HepG2 (cell line): ENCODE measurements at regions not wholly inside any gene's neighbourhood (a gene's known extent, or its start where the extent isn't known, plus 50 kb on each side); places are given as distances from the start of the nearest gene placed in this dataset.
A peak's percentile ranks its signal among the peaks of the same experiment; 100 is the strongest.

Experiments
- ATAC-seq: fragments of 200-7000 bp; cut with Tn5 transposase; 3 replicates; pipeline ENCODE4 v1.9.1; 2020; ENCODE audit warnings: mild to moderate bottlenecking, moderate library complexity
- BruUV-seq: library from RNA; stranded (reverse); fragments of 400-500 nt; replicated peaks from 2 replicates; lab custom pipeline; 2021; lab: Mats Ljungman, UMichigan
- CTCF ChIA-PET: fragments of 300-600 bp; formaldehyde crosslinking; extraction: SDS; loops from one replicate; lab custom pipeline; 2021; ENCODE audit warnings: low total read pairs, inconsistent platforms, low intra/inter-chr PET ratio; lab: Yijun Ruan, JAX
- POLR2A ChIA-PET: fragments of 350-600 bp; sonication (Branson Sonifier 250); formaldehyde crosslinking; loops from one replicate; lab custom pipeline; 2020; ENCODE audit warnings: antibody characterized with exemption, inconsistent platforms; lab: Yijun Ruan, JAX
- DNase-seq: peaks from one replicate; pipeline ENCODE4 v3.0.0-alpha.2; 2015; ENCODE audit warnings: low spot score
- FAIRE-seq: peaks from 3 replicates; lab custom pipeline; 2011; peaks lifted over from hg19 to GRCh38; lab: Jason Lieb, UNC
- H2AFZ ChIP-seq: one replicate; pipeline ENCODE4 v1.6.1; 2011; ENCODE audit warnings: low read length, inconsistent platforms
- H3K27ac ChIP-seq: fragments of 300-600 bp; 3 replicates; pipeline ENCODE4 v1.8.0; 2011; ENCODE audit warnings: mixed run types, mild to moderate bottlenecking, mixed read lengths, low read length, inconsistent platforms; ENCODE audit not compliant: insufficient read depth; ENCODE audit errors: extremely low read length
- H3K27me3 ChIP-seq, 2 experiments: fragments of 200-600 bp in 1 of 2; 2 replicates in 1 of 2; 3 replicates in 1 of 2; pipeline versions ENCODE4 v1.6.0 to v1.8.0; 2011; ENCODE audit warnings: low read length in 2 of 2, mild to moderate bottlenecking in 2 of 2, moderate library complexity in 2 of 2, inconsistent platforms in 1 of 2; ENCODE audit not compliant: insufficient read depth in 2 of 2, control insufficient read depth in 1 of 2
- H3K36me3 ChIP-seq, 2 experiments: fragments of 200-600 bp in 1 of 2; replicated peaks in 1 of 2; 2 replicates in 1 of 2; 3 replicates in 1 of 2; pipeline versions ENCODE4 v1.5.1 to v1.8.0; 2011; ENCODE audit warnings: low read length in 2 of 2, inconsistent platforms in 1 of 2; ENCODE audit not compliant: insufficient read depth in 2 of 2, control insufficient read depth in 1 of 2
- H3K4me1 ChIP-seq: 2 replicates; pipeline ENCODE4 v1.5.1; 2012; ENCODE audit warnings: low read length, inconsistent platforms; ENCODE audit not compliant: insufficient read depth
- H3K4me2 ChIP-seq: 2 replicates; pipeline ENCODE4 v1.6.0; 2011; ENCODE audit warnings: low read depth, low read length, inconsistent platforms
- H3K4me3 ChIP-seq, 3 experiments: fragments of 200-600 bp in 1 of 3; sonication (generic), shearing (Covaris generic) in 1 of 3; replicated peaks in 1 of 3; 2 replicates each; pipeline ENCODE4 v1.5.1; 2011 to 2016; ENCODE audit warnings: low read length in 3 of 3, inconsistent platforms in 2 of 3, low read depth in 2 of 3, mild to moderate bottlenecking in 2 of 3, control low read depth in 1 of 3, mixed read lengths in 1 of 3; ENCODE audit not compliant: insufficient read depth in 1 of 3
- H3K79me2 ChIP-seq: one replicate; pipeline ENCODE4 v1.6.1; 2011; ENCODE audit warnings: low read length, inconsistent platforms; ENCODE audit not compliant: insufficient read depth
- H3K9ac ChIP-seq: 2 replicates; pipeline ENCODE4 v1.6.0; 2011; ENCODE audit warnings: mild to moderate bottlenecking, low read depth, low read length, inconsistent platforms; ENCODE audit not compliant: insufficient read depth
- H3K9me3 ChIP-seq: 2 replicates; pipeline ENCODE4 v1.5.1; 2012; ENCODE audit warnings: mild to moderate bottlenecking, low read length
- H4K20me1 ChIP-seq: 2 replicates; pipeline ENCODE4 v1.6.0; 2011; ENCODE audit warnings: inconsistent platforms, mild to moderate bottlenecking, low read length, moderate library complexity; ENCODE audit not compliant: insufficient read depth
- ATAD3A ChIP-seq: sonication (generic); formaldehyde crosslinking; IDR thresholded peaks from 2 replicates; pipeline ENCODE4 v1.4.0; 2020; ENCODE audit warnings: missing genetic modification reagents
- ATF7 ChIP-seq, 2 experiments: fragments of 450-650 bp in 1 of 2; sonication (generic) in 1 of 2; formaldehyde crosslinking in 1 of 2; IDR thresholded peaks; 2 replicates each; pipeline versions ENCODE4 v1.4.0 to v1.6.1; 2016 to 2020; ENCODE audit warnings: antibody characterized with exemption in 1 of 2, mild to moderate bottlenecking in 1 of 2, missing genetic modification reagents in 1 of 2
- ATM ChIP-seq: fragments of 450-650 bp; IDR thresholded peaks from 2 replicates; pipeline ENCODE4 v1.7.1; 2017; ENCODE audit warnings: mild to moderate bottlenecking, borderline replicate concordance
- IKZF1 ChIP-seq: fragments of 450-650 bp; IDR thresholded peaks from 2 replicates; pipeline ENCODE4 v1.7.1; 2016
- MBNL3 ChIP-seq: fragments of 250-450 bp; sonication (Bioruptor Pico); conservative IDR thresholded peaks from 2 replicates; pipeline ENCODE4 v1.8.0; 2022; ENCODE audit warnings: mild to moderate bottlenecking, inconsistent platforms
- NCOA5 ChIP-seq: sonication (generic); formaldehyde crosslinking; IDR thresholded peaks from 2 replicates; pipeline ENCODE4 v1.4.0; 2020; ENCODE audit warnings: missing genetic modification reagents
- NFATC3 ChIP-seq: sonication (generic); formaldehyde crosslinking; IDR thresholded peaks from 2 replicates; pipeline ENCODE4 v1.5.1; 2020; ENCODE audit warnings: mild to moderate bottlenecking, missing genetic modification reagents
- SIN3A ChIP-seq: IDR thresholded peaks from 2 replicates; pipeline ENCODE4 v1.6.1; 2011; ENCODE audit warnings: low read depth, mild to moderate bottlenecking, control low read depth, low read length, borderline replicate concordance
- SMARCE1 ChIP-seq: fragments of 450-650 bp; IDR thresholded peaks from 2 replicates; pipeline ENCODE4 v1.6.1; 2017; ENCODE audit warnings: borderline replicate concordance
- SNRNP70 ChIP-seq: fragments of 200-400 bp; formaldehyde crosslinking; IDR thresholded peaks from 2 replicates; pipeline ENCODE4 v1.6.1; 2017; ENCODE audit warnings: mild to moderate bottlenecking, low read depth, low read length, moderate library complexity
- TARDBP ChIP-seq: sonication (generic); formaldehyde crosslinking; IDR thresholded peaks from 2 replicates; pipeline ENCODE4 v1.8.0; 2022; ENCODE audit warnings: mild to moderate bottlenecking, missing genetic modification reagents
- TOE1 ChIP-seq: sonication (generic); formaldehyde crosslinking; IDR thresholded peaks from 2 replicates; pipeline ENCODE4 v1.4.0; 2020; ENCODE audit warnings: mild to moderate bottlenecking, missing genetic modification reagents
- TOPORS ChIP-seq: sonication (generic); formaldehyde crosslinking; IDR thresholded peaks from 2 replicates; pipeline ENCODE4 v1.8.0; 2023; ENCODE audit warnings: mild to moderate bottlenecking, missing genetic modification reagents
- ZNF775 ChIP-seq: sonication (generic); formaldehyde crosslinking; IDR thresholded peaks from 2 replicates; pipeline ENCODE4 v1.4.0; 2020; ENCODE audit warnings: missing genetic modification reagents, mild to moderate bottlenecking, moderate library complexity, borderline replicate concordance
- WGBS: methylation state at CpG from one replicate; pipeline ENCODE4 v1.1.6; 2017; ENCODE audit warnings: low lambda C conversion rate; 5-methylcytosine and 5-hydroxymethylcytosine counted together
- in situ Hi-C: cut with HindIII; loops from 2 replicates; pipeline ENCODE4 v1.10.0; 2017; ENCODE audit warnings: low pct_unique_long_range_greater_than_20kb; ENCODE audit not compliant: extremely low pct_ligation_motif_present
- intact Hi-C: fragments of 100-400 bp; cut with micrococcal nuclease; formaldehyde crosslinking; loops from one replicate; pipeline ENCODE4 v1.10.0; 2022; ENCODE audit not compliant: unreplicated experiment
- TF ChIP-seq, protein P1 (sequence below): sonication (generic); formaldehyde crosslinking; IDR thresholded peaks from 2 replicates; pipeline ENCODE4 v1.5.0; 2020; ENCODE audit warnings: missing genetic modification reagents
- TF ChIP-seq, protein P2 (sequence below): sonication (generic); formaldehyde crosslinking; conservative IDR thresholded peaks from 2 replicates; pipeline ENCODE4 v1.5.0; 2020; ENCODE audit warnings: missing genetic modification reagents
- TF ChIP-seq, protein P3 (sequence below): sonication (generic); formaldehyde crosslinking; IDR thresholded peaks from 2 replicates; pipeline ENCODE4 v1.4.0; 2020; ENCODE audit warnings: mild to moderate bottlenecking, missing genetic modification reagents

DNA sequence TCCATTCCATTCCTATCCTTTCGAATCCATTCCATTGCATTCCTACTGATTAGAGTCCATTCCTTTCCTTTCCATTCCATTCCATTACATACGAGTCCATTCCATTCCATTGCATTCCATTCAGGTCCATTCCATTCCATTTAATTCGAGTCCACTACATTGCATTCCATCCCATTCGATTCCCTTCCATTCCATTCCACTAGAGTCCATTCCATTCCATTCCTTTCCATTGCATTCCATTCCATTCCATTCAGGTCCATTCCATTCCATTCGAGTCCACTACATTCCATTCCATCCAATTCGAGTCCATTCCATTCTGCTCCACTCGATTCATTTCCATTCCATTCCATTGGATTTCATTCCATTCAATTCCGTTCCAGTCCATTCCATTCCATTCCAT is 1133.6 kb downstream of the RPIA start:
- no peak overlapping the region for H3K4me2 ChIP-seq
- no peak overlapping the region for H3K27ac ChIP-seq
- no peaks in the 10 kb centered on the region for H3K9me3 ChIP-seq
- no peak for ATAC-seq
- no peak overlapping the region for H3K4me3 ChIP-seq
- no peaks in the 10 kb centered on the region for H3K36me3 ChIP-seq
- no peaks in the 10 kb centered on the region for H3K27me3 ChIP-seq
- ChIA-PET POLR2A (no interaction called here), CTCF (no interaction called here)
- WGBS, result 3% methylated on average over 8 of the region's 8 CpGs
- H3K9ac ChIP-seq, result no peak overlapping the region
- BruUV-seq, result no TSS peak
- H2AFZ ChIP-seq, result no peak overlapping the region
- in situ Hi-C loops, result no loop called here
- FAIRE-seq, result no peak
- no peaks in the 10 kb centered on the region for H3K4me1 ChIP-seq
- no peaks in the 10 kb centered on the region for H3K79me2 ChIP-seq
- H4K20me1 ChIP-seq, result no peaks in the 10 kb centered on the region
- intact Hi-C loops, result no loop called here
- no peak for DNase-seq
- no peak for TF ChIP-seq ATAD3A (CRISPR knock-in tag)
- TF ChIP-seq MBNL3, result no peak
- TF ChIP-seq IKZF1, result peak; percentile 41; the same call in 1 of the 2 replicates
- TF ChIP-seq TOPORS (CRISPR knock-in tag), result no peak
- TF ChIP-seq SMARCE1, result no peak
- TF ChIP-seq SIN3A, result no peak
- TF ChIP-seq, protein P1, sequence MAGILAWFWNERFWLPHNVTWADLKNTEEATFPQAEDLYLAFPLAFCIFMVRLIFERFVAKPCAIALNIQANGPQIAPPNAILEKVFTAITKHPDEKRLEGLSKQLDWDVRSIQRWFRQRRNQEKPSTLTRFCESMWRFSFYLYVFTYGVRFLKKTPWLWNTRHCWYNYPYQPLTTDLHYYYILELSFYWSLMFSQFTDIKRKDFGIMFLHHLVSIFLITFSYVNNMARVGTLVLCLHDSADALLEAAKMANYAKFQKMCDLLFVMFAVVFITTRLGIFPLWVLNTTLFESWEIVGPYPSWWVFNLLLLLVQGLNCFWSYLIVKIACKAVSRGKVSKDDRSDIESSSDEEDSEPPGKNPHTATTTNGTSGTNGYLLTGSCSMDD (CRISPR knock-in tag), result no peak
- no peak for TF ChIP-seq SNRNP70
- no peak for TF ChIP-seq ATM
- peak; percentile 1; the same call in 1 of the 2 replicates for TF ChIP-seq ATF7 (IDR thresholded peaks at IDR 0.05)
- TF ChIP-seq ATF7 (CRISPR knock-in tag; IDR thresholded peaks at IDR 0.05), result no peak
- no peak for TF ChIP-seq NFATC3
- no peak for TF ChIP-seq NCOA5 (CRISPR knock-in tag)
- TF ChIP-seq, protein P2, sequence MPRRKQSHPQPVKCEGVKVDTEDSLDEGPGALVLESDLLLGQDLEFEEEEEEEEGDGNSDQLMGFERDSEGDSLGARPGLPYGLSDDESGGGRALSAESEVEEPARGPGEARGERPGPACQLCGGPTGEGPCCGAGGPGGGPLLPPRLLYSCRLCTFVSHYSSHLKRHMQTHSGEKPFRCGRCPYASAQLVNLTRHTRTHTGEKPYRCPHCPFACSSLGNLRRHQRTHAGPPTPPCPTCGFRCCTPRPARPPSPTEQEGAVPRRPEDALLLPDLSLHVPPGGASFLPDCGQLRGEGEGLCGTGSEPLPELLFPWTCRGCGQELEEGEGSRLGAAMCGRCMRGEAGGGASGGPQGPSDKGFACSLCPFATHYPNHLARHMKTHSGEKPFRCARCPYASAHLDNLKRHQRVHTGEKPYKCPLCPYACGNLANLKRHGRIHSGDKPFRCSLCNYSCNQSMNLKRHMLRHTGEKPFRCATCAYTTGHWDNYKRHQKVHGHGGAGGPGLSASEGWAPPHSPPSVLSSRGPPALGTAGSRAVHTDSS, result no peak
- no peak for TF ChIP-seq TOE1
- TF ChIP-seq TARDBP (CRISPR knock-in tag), result no peak
- TF ChIP-seq, protein P3, sequence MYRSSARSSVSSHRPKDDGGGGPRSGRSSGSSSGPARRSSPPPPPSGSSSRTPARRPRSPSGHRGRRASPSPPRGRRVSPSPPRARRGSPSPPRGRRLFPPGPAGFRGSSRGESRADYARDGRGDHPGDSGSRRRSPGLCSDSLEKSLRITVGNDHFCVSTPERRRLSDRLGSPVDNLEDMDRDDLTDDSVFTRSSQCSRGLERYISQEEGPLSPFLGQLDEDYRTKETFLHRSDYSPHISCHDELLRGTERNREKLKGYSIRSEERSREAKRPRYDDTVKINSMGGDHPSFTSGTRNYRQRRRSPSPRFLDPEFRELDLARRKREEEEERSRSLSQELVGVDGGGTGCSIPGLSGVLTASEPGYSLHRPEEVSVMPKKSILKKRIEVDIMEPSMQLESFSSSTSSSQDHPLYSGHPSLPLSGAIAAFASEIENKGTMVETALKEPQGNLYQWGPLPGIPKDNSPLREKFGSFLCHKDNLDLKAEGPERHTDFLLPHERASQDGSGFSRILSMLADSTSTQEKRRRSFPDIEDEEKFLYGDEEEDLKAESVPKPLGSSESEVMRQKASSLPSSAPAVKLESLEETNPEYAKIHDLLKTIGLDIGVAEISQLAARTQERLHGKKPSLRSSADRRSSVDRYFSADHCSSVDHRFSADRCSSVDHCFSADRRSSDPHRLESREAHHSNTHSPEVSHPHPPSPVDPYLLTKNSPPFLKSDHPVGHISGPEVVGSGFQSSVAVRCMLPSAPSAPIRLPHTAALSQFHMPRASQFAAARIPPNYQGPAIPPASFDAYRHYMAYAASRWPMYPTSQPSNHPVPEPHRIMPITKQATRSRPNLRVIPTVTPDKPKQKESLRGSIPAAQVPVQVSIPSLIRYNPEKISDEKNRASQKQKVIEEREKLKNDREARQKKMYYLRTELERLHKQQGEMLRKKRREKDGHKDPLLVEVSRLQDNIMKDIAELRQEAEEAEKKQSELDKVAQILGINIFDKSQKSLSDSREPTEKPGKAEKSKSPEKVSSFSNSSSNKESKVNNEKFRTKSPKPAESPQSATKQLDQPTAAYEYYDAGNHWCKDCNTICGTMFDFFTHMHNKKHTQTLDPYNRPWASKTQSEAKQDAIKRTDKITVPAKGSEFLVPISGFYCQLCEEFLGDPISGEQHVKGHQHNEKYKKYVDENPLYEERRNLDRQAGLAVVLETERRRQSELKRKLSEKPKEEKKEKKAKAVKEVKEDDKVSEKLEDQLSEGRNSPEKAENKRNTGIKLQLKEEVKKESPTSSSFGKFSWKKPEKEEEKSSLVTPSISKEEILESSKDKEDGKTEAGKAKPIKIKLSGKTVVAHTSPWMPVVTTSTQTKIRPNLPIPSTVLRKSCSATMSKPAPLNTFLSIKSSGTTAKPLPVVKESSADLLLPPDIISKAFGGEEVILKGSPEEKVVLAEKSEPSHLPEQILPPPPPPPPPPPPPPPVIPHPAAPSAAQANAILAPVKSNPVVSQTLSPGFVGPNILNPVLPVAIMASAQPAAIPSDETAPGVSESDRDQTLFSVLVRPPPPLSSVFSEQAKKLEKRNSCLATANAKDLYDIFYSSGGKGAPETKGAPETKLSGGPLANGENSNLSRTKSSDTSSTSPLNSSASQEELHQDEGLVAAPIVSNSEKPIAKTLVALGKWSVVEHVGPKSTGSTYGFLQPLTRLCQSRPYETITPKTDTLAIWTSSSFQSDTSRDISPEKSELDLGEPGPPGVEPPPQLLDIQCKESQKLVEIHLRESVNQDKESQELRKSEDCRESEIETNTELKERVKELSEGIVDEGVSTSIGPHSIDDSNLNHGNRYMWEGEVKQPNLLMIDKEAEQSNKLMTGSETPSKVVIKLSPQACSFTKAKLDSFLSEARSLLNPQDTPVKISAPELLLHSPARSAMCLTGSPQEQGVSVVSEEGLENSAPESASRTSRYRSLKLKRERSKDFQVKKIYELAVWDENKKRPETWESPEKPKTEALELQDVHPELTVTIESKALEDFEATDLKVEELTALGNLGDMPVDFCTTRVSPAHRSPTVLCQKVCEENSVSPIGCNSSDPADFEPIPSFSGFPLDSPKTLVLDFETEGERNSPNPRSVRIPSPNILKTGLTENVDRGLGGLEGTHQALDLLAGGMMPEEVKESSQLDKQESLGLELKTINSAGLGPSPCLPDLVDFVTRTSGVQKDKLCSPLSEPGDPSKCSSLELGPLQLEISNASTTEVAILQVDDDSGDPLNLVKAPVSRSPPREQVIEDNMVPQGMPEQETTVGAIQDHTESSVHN (CRISPR knock-in tag), result no peak
- no peak for TF ChIP-seq ZNF775 (CRISPR knock-in tag)
